Parathyroid adenoma (tissue), 2 donors: ENCODE measurements at regions not wholly inside any gene's neighbourhood (a gene's known extent, or its start where the extent isn't known, plus 50 kb on each side); places are given as distances from the start of the nearest gene placed in this dataset.

Experiments
- H2AFZ ChIP-seq: fragments of 300-600 bp; sonication (generic); one replicate; pipeline ENCODE4 v1.7.0; 2017; ENCODE audit warnings: antibody characterized with exemption, mild to moderate bottlenecking
- H3K27ac ChIP-seq: fragments of 300-600 bp; sonication (generic); one replicate; pipeline ENCODE4 v1.7.0; 2017
- H3K27me3 ChIP-seq: fragments of 300-600 bp; sonication (generic); one replicate; pipeline ENCODE4 v1.7.0; 2017; ENCODE audit warnings: low read length; ENCODE audit not compliant: control insufficient read depth, insufficient read depth
- H3K36me3 ChIP-seq: fragments of 300-600 bp; sonication (generic); one replicate; pipeline ENCODE4 v1.7.0; 2017; ENCODE audit warnings: low read length; ENCODE audit not compliant: control insufficient read depth, insufficient read depth
- H3K4me1 ChIP-seq: fragments of 300-600 bp; sonication (generic); one replicate; pipeline ENCODE4 v1.7.0; 2017; ENCODE audit warnings: control low read depth
- H3K4me2 ChIP-seq: fragments of 300-600 bp; sonication (generic); one replicate; pipeline ENCODE4 v1.7.0; 2017; ENCODE audit warnings: low read length
- H3K4me3 ChIP-seq: fragments of 300-600 bp; sonication (generic); one replicate; pipeline ENCODE4 v1.7.0; 2017; ENCODE audit warnings: low read depth, low read length
- H3K79me2 ChIP-seq: fragments of 300-600 bp; sonication (generic); one replicate; pipeline ENCODE4 v1.7.0; 2017; ENCODE audit warnings: control low read depth
- H3K9ac ChIP-seq: fragments of 300-600 bp; sonication (generic); one replicate; pipeline ENCODE4 v1.7.0; 2017; ENCODE audit warnings: mild to moderate bottlenecking
- H3K9me3 ChIP-seq: fragments of 300-600 bp; sonication (generic); one replicate; pipeline ENCODE4 v1.7.0; 2017; ENCODE audit warnings: low read length; ENCODE audit not compliant: control insufficient read depth
- TF ChIP-seq, protein P1 (sequence below): fragments of 300-600 bp; sonication (generic); IDR thresholded peaks from one replicate; pipeline ENCODE4 v1.7.0; 2017; ENCODE audit warnings: antibody characterized with exemption, mild to moderate bottlenecking
- donor health status: primary hyperparathyroidism.

DNA sequence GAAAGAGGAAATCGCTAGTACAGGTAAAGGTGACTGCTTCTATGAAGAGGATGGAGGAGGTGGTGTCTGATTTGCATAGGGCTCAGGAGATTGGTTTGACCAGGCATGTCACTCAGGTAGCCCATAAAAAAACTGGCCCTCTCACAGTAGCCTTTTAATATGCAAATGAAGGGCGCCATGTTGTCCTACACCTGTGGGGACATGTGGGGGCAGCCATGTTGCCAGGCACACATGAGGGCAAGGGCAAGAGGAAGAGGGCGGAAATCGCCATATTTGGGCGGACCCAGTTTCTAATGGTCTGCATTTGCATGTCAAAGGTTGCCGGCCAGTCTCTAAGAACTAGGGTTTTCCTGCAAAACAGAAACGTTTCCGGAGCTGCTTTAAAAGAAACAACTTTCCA lies 1330.6 kb downstream of the DSC3 start:
- Histone ChIP-seq H3K27ac (no peak overlapping the region), H3K36me3 (no peaks in the 10 kb centered on the region), H3K4me3 (no peak overlapping the region), H2AFZ (no peak overlapping the region), H3K9me3 (no peaks in the 10 kb centered on the region), H3K79me2 (no peaks in the 10 kb centered on the region), H3K4me2 (no peak overlapping the region), H3K9ac (no peak overlapping the region), H3K4me1 (no peaks in the 10 kb centered on the region), H3K27me3 (no peaks in the 10 kb centered on the region)
- TF ChIP-seq, protein P1, sequence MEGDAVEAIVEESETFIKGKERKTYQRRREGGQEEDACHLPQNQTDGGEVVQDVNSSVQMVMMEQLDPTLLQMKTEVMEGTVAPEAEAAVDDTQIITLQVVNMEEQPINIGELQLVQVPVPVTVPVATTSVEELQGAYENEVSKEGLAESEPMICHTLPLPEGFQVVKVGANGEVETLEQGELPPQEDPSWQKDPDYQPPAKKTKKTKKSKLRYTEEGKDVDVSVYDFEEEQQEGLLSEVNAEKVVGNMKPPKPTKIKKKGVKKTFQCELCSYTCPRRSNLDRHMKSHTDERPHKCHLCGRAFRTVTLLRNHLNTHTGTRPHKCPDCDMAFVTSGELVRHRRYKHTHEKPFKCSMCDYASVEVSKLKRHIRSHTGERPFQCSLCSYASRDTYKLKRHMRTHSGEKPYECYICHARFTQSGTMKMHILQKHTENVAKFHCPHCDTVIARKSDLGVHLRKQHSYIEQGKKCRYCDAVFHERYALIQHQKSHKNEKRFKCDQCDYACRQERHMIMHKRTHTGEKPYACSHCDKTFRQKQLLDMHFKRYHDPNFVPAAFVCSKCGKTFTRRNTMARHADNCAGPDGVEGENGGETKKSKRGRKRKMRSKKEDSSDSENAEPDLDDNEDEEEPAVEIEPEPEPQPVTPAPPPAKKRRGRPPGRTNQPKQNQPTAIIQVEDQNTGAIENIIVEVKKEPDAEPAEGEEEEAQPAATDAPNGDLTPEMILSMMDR: no peak

DNA sequence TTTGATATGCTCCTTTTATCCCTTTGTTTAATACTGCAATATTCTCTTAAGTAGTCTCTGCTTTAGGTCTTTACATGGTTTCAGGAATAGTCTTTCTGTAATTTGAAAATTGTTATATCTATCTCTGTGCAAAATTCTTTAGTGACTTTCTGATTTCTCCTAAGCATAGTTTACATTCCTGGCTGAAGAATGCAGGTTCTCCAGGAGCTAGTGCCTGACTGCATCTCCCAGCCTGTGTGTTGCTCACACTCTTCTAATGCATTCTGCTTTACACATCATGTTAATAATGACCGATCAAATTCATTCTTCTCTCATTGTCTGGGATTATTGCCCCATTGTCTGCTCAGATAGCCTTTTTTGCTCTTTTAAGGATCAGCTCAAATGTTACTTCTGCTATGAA lies 1349.2 kb downstream of the DSC3 start:
- TF ChIP-seq, protein P1: no peak
- H3K36me3 ChIP-seq: no peaks in the 10 kb centered on the region
- no peaks in the 10 kb centered on the region for H3K4me1 ChIP-seq
- H3K79me2 ChIP-seq: no peaks in the 10 kb centered on the region
- no peaks in the 10 kb centered on the region for H3K27me3 ChIP-seq
- H3K4me2 ChIP-seq: no peak overlapping the region
- H3K9ac ChIP-seq: no peak overlapping the region
- H2AFZ ChIP-seq: no peak overlapping the region
- no peak overlapping the region for H3K27ac ChIP-seq
- no peaks in the 10 kb centered on the region for H3K9me3 ChIP-seq
- H3K4me3 ChIP-seq: no peak overlapping the region

DNA sequence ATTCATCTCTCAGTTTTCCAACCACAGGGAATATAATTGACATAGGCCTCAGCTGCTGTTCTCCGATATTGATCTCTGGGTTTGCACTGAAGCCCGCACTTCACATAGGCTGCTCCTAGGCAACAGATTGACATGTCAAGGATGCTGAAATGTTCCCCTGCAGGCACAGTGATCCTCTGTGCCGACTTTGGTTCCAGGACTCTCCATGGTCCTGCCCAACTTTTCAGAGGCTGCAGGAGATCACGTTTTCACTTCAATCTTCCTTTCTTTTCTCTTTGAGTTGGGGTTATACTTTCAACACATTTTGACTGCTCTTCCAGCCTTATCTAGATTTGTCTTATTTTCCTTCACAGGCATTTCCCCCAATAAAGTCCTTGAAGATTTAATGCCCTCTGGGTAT lies 1361.0 kb downstream of the DSC3 start:
- no peak overlapping the region for H3K27ac ChIP-seq
- no peaks in the 10 kb centered on the region for H3K36me3 ChIP-seq
- no peak overlapping the region for H3K9ac ChIP-seq
- no peaks in the 10 kb centered on the region for H3K79me2 ChIP-seq
- H3K27me3 ChIP-seq: no peaks in the 10 kb centered on the region
- no peaks in the 10 kb centered on the region for H3K9me3 ChIP-seq
- H2AFZ ChIP-seq: no peak overlapping the region
- no peaks in the 10 kb centered on the region for H3K4me1 ChIP-seq
- no peak overlapping the region for H3K4me2 ChIP-seq
- TF ChIP-seq, protein P1: no peak
- H3K4me3 ChIP-seq: no peak overlapping the region

- H3K4me1 ChIP-seq: no peaks in the 10 kb centered on the region
- H3K4me3 ChIP-seq: no peak overlapping the region
- H2AFZ ChIP-seq: no peak overlapping the region
- no peaks in the 10 kb centered on the region for H3K9me3 ChIP-seq
- TF ChIP-seq, protein P1: no peak
- no peak overlapping the region for H3K4me2 ChIP-seq
- H3K27ac ChIP-seq: no peak overlapping the region
- H3K9ac ChIP-seq: no peak overlapping the region
- H3K79me2 ChIP-seq: no peaks in the 10 kb centered on the region
- no peaks in the 10 kb centered on the region for H3K36me3 ChIP-seq
- no peaks in the 10 kb centered on the region for H3K27me3 ChIP-seq
Measured at GRCh38 chr18:29664278-29665036, 1378.1 kb downstream of the DSC3 start.

DNA sequence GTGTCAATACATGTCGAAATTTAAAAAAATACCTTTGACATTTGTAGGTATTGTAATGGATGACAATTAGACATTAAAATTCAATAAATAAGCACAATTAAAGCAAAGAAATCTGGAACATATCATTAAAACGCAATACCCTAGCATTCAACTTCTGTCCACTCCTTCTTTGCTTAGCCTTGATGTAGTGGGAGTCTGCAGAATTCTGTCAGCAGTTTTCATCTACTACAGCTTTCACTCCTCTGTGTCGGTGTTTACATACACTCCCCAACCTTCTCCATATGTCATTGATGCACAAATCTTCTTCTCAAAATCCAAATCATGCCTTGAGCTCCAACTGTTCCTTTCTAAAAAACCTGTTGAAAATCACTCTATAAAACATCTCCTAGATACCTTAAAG lies 1380.6 kb downstream of the DSC3 start:
- Histone ChIP-seq H3K4me3 (no peak overlapping the region), H3K36me3 (no peaks in the 10 kb centered on the region), H3K4me2 (no peak overlapping the region), H3K79me2 (no peaks in the 10 kb centered on the region), H3K9me3 (no peaks in the 10 kb centered on the region), H3K9ac (no peak overlapping the region), H3K27ac (no peak overlapping the region), H3K27me3 (no peaks in the 10 kb centered on the region), H3K4me1 (no peaks in the 10 kb centered on the region), H2AFZ (no peak overlapping the region)
- TF ChIP-seq, protein P1: no peak
